ENCODE measurements at regions not wholly inside any gene's neighbourhood (a gene's known extent, or its start where the extent isn't known, plus 50 kb on each side); places are given as distances from the start of the nearest gene placed in this dataset.

DNA sequence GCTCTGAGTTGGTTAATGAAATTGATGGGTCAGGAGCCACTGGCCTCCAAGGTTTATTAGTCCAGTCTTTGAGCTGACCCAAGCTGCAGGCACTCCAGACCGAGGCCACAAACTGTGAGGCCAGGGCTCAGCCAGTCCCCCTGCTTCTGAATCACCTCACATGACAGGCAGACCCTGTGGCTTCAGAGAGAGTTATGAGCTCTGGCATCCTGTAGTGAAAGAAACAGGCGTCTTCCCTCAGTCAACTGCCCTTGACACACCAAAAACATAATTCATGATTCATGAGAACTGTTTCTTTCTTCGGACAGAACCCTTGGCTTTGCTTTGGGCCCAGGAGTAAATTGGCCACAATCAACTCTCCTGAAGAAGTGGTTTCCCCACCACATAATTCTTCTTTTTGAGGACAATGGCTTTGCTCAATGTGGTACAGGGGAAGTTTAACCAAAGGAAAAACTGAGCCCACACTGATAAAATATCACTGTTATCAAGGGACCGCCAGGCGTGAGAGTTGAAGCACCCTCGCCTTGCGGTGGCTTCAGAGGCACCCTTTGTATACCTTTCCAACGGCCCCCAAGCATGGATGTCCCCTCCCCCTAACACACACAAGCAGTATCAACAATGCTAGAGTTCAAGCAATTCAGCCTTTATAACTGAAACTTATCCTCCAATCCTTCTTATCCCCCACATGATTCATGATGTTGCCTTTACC, 226.9 kb downstream of the CYRIA start:
- TF ChIP-seq, protein P1, sequence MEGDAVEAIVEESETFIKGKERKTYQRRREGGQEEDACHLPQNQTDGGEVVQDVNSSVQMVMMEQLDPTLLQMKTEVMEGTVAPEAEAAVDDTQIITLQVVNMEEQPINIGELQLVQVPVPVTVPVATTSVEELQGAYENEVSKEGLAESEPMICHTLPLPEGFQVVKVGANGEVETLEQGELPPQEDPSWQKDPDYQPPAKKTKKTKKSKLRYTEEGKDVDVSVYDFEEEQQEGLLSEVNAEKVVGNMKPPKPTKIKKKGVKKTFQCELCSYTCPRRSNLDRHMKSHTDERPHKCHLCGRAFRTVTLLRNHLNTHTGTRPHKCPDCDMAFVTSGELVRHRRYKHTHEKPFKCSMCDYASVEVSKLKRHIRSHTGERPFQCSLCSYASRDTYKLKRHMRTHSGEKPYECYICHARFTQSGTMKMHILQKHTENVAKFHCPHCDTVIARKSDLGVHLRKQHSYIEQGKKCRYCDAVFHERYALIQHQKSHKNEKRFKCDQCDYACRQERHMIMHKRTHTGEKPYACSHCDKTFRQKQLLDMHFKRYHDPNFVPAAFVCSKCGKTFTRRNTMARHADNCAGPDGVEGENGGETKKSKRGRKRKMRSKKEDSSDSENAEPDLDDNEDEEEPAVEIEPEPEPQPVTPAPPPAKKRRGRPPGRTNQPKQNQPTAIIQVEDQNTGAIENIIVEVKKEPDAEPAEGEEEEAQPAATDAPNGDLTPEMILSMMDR (IDR thresholded peaks at IDR 0.05): no peak
- no peak for TF ChIP-seq POLR2A (IDR thresholded peaks at IDR 0.05)
